ENCODE measurements at regions not wholly inside any gene's neighbourhood (a gene's known extent, or its start where the extent isn't known, plus 50 kb on each side); places are given as distances from the start of the nearest gene placed in this dataset.

DNA sequence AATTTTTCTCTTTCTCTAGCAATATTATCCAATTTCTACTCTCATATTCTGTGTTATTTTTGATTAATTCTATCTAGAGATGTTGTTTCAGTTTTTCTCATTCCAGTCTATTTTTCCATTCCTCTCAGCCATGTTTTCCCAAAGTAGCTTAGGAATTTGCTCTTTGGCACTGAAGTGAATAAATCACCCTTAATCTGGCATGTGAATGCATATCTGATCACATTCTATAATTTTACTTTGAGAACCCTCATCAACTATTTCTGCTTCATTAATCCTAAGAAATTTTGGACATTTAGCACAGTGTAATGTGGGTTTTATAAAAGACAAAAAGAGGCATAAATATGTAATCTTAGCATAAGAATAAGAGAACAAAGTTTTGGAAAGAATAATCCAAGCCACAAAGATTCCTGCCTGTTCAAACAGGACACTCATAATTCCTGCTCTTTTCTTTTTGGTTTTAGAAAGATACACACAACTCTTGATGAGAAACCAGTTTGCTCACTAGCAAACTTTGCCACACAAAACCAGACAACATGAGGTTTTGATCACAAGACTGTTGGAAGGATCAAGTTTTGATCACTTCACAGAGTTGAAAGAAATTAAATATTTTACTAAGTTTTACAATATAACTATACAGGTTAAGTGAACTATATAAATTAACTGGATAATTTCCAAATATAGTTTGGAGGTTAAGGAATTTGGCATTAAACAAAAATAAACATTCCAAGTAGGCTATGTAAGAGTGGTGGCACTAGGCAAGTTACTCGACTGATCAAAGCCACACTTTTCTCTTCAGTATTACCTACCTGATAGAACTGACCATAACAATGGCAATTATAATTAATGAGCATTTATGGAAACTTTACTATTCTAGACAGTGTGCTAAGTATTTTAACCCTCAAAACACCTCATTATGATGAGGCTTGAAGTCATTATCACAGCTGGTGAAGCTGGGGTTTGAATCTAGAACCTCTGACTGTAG lies 226.6 kb upstream of the TMTC1 start:
- no peak for DNase-seq (ENCODE audit: low read depth)
- no peak overlapping the region for H3K4me3 ChIP-seq (replicated peaks; ENCODE audit: low read depth, low read length)
- TF ChIP-seq, protein P1, sequence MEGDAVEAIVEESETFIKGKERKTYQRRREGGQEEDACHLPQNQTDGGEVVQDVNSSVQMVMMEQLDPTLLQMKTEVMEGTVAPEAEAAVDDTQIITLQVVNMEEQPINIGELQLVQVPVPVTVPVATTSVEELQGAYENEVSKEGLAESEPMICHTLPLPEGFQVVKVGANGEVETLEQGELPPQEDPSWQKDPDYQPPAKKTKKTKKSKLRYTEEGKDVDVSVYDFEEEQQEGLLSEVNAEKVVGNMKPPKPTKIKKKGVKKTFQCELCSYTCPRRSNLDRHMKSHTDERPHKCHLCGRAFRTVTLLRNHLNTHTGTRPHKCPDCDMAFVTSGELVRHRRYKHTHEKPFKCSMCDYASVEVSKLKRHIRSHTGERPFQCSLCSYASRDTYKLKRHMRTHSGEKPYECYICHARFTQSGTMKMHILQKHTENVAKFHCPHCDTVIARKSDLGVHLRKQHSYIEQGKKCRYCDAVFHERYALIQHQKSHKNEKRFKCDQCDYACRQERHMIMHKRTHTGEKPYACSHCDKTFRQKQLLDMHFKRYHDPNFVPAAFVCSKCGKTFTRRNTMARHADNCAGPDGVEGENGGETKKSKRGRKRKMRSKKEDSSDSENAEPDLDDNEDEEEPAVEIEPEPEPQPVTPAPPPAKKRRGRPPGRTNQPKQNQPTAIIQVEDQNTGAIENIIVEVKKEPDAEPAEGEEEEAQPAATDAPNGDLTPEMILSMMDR (IDR thresholded peaks at IDR 0.05; ENCODE audit: low read length, missing control alignments), result no peak

DNA sequence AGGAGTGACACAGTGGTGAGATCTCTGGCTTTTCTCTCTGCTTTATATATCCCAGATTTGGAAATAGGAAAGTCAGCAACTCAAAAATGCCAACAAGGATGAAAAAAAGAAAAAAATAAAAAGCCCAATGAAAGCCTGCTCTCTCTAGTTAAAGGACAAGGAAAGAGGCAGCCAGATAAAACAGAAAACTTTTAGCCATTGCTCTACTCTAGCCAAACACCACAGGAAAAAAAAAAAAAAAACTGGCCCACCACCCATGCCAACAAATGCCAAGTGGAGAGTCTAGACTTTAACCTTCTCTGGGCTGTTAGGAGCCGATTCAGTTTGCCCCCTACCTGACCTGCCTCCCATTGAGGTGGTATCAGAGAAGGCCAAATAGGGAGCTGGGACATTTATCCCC lies 222.3 kb upstream of the TMTC1 start:
- DNase-seq (ENCODE audit: low read depth), result no peak
- no peak overlapping the region for H3K4me3 ChIP-seq (replicated peaks; ENCODE audit: low read depth, low read length)
- TF ChIP-seq, protein P1 (IDR thresholded peaks at IDR 0.05; ENCODE audit: low read length, missing control alignments), result no peak

DNA sequence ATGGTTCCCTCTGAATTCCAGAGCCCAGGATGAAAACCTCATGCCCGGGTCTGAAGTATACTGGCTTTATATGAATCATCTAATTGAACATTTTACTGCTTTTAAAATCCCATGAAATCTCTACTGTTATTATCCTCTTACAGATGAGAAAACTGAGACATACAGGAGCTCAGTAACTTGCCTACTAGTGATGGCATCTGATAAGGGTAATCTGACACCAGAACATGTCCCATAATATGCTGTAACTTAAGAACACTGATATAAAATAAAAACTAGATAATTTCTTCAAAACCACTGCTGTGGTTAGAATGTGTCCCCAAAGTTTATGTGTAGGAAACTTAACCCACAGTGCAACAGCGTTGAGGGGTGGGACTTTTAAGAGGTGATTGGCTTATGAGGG lies 219.6 kb upstream of the TMTC1 start:
- TF ChIP-seq, protein P1 (IDR thresholded peaks at IDR 0.05; ENCODE audit: low read length, missing control alignments), result no peak

DNA sequence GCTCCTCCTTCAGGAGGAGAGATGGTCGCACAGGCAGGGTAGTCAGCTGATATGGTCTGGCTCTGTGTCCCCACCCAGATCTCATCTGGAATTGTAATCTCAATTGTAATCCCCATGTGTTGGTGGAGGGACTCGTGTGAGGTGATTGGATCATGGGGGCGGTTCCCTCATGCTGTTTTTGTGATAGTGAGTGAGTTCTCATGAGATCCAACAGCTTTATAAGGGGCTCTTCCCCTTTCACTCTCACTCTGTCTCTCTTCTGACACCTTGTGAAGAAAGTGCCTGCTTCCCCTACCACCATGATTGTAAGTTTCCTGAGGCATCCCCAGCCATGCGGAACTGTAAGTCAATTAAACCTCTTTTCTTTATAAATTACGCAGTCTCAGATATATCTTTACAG lies 218.9 kb upstream of the TMTC1 start:
- DNase-seq (ENCODE audit: low read depth), result no peak
- TF ChIP-seq, protein P1 (IDR thresholded peaks at IDR 0.05; ENCODE audit: low read length, missing control alignments), result no peak
- H3K4me3 ChIP-seq (replicated peaks; ENCODE audit: low read depth, low read length), result no peak overlapping the region

More for the DNA sequence above, 219.6 kb upstream of the TMTC1 start:
- H3K4me3 ChIP-seq (replicated peaks; ENCODE audit: low read depth, low read length), result no peak overlapping the region
- DNase-seq (ENCODE audit: low read depth), result no peak

DNA sequence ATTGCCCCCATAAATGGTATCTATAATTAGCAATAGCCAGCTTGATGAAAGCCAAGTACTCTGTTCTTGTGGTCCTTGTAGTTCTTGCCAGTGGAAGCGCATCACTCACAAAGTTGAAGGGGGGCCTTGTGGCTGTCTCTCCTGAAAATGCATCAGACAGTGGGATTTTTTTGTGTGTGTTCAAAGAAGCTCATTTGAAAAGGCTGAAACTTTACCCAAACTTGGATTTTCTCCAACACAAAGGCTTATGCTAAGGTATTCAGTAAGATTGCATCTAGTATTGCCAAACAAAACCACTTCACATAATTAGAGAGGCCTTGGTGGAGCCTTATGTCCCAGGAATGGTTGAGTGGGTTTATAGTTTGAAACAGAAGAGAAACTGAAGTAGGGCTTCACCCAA lies 216.7 kb upstream of the TMTC1 start:
- peak; percentile 47 for DNase-seq (ENCODE audit: low read depth)
- TF ChIP-seq, protein P1 (IDR thresholded peaks at IDR 0.05; ENCODE audit: low read length, missing control alignments), result no peak

DNA sequence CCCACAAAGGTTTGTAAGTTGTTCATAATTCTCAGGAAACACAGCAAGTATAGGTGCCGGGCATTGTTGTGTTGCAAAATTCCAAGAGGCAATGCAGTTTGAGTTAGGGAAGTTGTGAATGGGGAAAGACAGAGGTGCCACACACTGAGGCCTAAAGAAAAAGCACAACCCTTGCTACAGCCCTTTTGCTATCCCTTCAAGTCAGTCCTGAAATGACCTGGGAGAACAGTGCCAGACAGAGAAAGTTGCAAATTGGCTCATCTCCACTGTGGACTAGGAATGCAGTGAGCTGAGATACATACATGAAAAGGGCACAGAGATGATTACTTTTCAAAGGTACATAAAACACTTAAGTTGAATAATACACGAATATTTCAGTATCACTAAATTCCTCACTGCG lies 213.3 kb upstream of the TMTC1 start:
- TF ChIP-seq, protein P1 (IDR thresholded peaks at IDR 0.05; ENCODE audit: low read length, missing control alignments), result no peak
- H3K4me3 ChIP-seq (replicated peaks; ENCODE audit: low read depth, low read length), result no peak overlapping the region
- DNase-seq (ENCODE audit: low read depth), result no peak

More for the DNA sequence above, 216.7 kb upstream of the TMTC1 start:
- no peak overlapping the region for H3K4me3 ChIP-seq (replicated peaks; ENCODE audit: low read depth, low read length)

Measured in fibroblast of pulmonary artery (primary cell).